HG02938 (cell line): ENCODE measurements at regions not wholly inside any gene's neighbourhood (a gene's known extent, or its start where the extent isn't known, plus 50 kb on each side); places are given as distances from the start of the nearest gene placed in this dataset.

Source experiments
- ATAC-seq: cut with Tn5 transposase; IDR thresholded peaks from one replicate; pipeline ENCODE4 v1.9.1; 2021; ENCODE audit warnings: mild to moderate bottlenecking, moderate library complexity; ENCODE audit not compliant: unreplicated experiment

DNA sequence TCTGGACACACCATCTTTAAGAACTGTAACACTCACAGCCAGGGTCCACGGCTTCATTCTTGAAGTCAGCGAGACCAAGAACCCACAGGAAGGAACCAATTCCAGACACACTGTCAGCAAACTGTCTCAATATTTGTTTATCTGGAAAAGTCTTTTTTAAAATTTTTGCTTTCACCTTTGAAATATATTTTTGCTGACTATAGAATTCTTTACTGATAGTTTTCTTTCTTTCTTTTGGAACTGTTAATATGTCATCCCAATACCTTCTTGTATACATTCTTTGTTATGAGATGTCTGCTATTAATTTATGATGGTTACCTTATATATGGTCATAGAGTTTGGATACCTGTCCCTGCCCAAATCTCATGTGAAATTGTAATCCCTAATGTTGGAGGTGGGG, 145.1 kb upstream of the IRX4 start:
- ATAC-seq = no peak

DNA sequence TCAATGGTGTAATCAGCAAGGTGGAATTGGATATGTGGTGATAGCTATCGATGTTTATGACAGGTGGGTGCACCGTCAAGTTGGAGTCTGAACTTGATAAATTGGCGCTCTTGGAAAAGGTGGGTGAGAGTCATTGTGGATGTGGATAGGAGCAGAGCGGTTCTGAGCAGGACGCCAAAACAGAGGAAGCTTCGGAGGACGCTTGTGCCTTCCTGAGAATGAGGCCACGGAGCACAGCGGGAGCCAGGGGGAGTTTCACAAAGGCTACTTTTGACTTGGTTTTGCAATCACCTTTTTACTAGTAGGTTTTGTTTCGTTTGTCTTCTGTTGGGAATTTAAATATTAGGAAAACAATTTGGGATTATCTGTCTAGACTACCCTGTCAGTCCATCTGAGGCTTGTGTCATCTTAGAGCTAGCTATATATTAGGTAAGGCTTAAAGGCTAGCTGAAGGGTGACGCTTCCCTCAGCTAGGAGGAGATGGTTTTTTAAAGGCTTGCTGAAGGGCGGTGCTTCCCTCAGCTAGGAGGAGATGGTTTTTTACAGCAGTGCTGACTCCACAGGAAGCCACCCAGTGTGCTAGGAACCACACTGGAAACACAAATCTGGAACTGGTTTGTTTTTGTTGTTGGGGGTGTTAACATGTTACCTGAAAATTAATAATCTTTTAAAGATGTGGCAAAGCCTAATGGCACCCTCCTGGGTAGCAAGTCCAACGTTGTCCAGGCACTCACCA, 142.4 kb upstream of the IRX4 start:
- ATAC-seq = no peak

DNA sequence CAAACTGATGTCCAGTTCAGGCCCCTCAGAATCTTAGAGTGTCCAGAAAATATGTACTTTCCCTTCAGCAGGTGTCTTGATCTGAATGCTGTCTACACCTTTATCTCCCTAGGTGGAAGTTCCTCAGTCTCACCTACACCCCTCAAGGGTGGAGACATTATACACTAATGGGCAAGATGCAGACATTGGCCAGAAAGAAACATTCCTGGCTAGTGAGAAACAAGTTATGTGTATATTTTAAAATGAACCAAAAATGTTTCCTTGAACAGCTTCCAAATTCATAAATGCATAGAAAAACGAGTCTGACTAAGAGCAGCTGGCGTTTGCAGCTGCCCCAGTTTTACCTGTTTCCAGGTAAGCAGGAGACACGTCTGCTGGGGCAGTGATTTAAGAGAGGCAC, 140.5 kb upstream of the IRX4 start:
- no peak for ATAC-seq

DNA sequence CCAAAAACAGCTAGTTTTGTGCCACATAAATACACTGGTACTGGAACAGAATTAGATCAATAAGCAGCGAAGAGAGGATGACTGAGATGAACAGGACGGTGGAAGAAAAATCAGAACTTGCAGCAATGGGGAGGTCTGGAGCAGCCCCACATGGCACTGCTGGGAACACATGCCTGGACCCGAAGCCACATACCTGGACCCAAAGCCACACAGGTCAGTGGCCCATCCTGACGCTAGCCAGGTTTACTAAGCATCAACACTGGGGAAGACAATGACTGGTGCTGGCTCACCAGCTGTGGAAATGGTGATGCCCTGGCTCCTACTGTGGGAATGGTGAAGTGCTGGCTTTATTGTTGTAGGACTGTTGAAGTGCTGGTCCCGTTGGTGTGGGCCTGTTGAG, 139.7 kb upstream of the IRX4 start:
- no peak for ATAC-seq

DNA sequence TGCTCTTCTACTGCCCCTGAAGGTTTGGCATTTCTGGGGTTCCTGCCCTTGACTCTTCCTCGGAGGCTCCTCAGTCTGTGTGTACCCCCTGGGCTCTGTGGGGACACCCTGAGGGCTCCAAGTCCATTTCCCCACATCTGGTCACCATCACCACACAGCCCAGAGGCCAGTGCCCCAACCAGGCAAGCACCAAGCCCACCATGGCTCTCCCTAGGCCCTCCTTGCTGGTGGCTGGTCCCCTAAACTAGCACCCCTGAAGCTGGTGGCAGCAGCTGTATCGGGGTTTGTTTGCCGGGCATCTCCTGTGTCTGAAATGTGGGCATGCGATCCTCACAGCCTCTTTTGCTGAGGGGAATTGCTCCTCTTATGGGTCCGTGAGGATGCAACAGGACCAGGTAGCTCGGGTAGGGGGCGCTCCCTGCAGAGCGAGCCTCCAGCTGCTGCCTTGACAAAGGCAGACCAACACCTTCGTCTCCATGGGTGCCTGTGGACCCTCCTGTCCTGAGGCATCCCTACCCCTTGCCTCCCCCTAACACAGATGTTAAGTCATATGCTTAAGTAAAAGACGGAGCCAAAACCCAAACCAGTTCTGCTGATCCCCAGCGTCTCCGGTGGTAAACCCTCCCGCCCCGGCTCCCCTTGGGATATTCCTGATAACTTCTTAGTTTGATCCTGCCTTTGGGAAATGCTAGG, 138.9 kb upstream of the IRX4 start:
- no peak for ATAC-seq

DNA sequence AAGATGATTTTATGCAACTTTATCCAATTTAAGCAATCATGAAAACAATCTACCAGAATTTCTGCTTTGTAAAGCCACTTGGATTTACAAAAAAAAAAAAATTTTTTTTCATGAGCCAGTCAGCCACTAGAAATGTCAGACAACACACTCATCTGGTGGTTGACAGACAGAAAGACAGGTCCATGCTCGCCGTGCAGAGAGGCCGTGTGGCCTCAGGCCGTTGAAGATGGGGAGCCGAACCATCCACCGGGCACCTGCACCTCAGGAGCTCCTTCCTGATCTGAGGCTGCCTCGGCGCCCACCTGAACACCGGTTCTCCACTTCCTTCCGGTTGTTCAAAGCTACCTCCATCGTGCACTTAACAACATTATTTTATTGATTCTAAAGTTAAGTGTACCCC, 138.0 kb upstream of the IRX4 start:
- ATAC-seq = no peak

DNA sequence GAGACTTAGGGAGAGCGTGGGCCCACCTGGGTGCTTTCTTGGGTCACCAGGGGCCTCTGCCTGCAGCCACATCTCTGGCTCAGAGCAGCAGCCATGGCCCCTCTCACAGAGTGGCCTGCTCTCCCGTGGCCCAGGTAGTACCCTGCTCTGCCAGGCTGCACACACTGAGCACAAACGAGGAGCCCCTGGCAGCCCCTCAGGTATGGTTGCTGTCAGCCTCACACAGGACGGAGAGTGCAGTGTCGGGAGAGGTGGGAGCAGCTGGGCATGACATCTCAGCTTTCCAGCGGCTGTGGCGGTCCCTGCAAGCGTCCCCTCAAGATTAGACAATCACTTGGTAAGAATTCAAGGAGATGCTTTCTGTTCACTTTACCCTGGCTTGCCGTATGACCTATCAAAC, 137.0 kb upstream of the IRX4 start:
- no peak for ATAC-seq

DNA sequence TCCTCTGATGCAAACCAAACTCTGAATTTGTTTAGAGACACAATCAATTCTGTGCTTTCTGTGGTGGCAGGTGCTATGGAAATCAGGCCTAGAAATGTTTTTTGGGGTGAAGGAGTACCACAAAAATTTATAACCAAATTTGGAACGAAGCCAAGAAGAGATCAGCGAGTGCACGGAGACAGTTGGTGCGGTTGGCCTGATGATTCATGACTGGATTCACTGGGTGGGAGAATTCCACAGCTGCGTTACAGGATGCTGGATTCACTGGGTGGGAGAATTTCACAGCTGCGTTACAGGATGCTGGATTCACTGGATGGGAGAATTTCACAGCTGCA, 135.6 kb upstream of the IRX4 start:
- ATAC-seq = no peak

DNA sequence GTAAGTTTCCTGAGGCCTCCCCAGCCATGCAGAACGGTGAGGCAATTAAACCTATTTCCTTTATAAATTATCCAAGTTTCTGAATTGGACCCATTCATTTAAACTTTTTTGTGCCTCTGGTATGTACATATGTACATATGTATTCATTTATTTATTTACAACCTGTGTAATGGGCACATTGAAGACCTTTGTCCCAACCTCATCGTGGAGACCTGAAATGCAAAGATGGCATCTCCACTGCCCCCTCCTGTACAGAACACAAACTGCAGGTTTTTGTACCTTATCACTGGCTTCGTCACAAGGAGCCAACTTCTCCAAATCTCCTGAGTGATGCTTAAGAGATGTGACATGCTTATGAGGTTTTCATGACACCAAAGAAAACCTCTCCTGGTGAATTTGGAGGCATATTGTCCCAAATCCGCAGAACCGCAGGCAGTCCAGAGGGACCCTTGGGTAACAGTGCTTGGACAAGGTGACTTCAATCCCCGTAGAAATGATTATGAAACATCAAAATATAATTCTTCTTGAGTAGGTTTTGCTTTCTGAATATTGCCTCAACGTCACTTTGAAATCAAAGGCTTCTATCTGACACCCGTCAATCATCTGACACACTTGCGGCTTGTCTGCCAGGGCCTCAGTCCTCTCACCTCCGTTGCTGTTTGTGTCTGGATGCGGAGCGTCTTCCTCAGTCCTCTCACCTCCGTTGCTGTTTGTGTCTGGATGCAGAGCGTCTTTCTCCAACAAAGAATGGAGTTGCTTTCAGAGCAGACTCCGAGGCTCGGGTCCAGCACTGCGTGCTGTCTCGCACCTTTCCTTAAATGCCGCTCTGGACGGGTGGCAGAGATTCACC, 135.0 kb upstream of the IRX4 start:
- ATAC-seq = no peak

DNA sequence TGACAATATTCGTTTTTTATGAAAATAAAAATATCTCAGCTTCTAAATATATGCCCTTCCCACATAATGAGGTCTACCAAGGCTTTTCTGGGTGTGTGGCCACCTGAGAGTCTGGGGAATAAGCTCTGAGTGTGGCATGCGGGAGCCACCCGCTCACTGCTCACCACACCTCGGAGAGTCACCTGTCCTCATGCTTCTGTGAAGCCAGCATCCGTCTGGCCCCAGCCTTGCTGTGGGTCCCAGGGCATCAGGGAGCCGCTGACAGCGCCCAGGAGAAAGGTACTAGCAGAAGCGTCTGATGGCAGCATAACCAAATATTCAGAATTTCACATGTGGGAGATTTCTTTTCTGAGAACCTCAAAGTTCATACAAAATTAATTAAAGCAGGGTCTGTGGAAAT, 133.2 kb upstream of the IRX4 start:
- no peak for ATAC-seq

DNA sequence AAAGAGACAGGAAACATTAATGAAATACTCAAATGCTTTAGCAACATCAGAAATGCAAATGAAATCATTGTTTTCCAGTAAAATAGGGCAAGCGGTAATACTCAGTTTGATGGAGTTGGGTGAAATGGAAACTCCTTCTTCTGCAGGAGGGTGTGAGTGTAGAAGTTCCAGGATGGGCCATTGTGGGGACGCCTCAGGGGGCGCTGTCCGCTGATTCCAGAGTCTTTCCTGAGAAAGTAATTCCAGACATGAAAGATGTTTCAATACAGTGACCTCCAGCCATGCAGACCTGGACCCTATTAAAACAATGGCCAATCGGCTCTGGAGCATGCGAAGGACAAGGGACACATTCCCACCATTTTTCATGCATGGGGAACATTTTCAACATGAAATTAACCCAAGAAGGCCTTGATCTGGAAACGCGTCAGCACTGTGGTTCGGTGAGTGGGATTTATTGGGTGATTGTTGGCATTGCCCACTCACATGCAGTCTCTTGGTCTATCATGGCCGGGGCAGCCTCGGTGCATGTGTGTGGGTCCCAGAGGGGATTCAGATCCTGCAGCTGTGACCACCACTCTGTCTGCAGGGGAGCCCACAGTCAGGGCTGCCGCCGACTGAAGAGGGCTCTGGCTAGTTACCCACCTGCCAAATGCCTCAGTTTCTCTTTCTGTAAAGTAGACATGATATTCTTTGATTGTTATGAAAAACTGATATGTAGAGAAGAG, 132.6 kb upstream of the IRX4 start:
- ATAC-seq = no peak

DNA sequence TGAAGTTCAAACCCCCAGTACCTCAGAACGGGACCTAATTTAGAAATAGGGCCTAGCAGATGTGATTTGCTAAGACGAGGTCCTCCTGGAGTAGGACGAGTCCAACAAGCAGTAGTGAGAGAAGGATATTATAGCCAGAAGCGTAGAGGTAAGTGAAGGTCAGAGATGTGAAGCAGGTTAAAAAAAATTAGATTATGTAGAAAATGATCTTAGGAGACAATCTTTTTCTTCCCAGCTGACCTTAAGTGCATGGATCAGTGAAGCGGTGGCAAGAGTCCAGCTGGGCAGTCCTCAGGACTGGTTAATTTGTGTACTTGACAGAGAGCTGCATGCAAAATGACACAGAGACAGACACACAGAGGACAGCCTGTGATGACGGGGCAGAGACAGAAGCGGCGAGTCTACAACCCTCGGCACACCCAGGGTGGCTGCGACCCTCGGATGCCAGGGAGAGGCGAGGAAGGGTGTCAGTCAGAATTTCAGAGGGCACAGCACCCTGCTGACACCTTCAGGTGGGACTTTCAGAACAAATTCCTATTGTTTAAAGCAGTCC, 131.4 kb upstream of the IRX4 start:
- ATAC-seq = no peak

DNA sequence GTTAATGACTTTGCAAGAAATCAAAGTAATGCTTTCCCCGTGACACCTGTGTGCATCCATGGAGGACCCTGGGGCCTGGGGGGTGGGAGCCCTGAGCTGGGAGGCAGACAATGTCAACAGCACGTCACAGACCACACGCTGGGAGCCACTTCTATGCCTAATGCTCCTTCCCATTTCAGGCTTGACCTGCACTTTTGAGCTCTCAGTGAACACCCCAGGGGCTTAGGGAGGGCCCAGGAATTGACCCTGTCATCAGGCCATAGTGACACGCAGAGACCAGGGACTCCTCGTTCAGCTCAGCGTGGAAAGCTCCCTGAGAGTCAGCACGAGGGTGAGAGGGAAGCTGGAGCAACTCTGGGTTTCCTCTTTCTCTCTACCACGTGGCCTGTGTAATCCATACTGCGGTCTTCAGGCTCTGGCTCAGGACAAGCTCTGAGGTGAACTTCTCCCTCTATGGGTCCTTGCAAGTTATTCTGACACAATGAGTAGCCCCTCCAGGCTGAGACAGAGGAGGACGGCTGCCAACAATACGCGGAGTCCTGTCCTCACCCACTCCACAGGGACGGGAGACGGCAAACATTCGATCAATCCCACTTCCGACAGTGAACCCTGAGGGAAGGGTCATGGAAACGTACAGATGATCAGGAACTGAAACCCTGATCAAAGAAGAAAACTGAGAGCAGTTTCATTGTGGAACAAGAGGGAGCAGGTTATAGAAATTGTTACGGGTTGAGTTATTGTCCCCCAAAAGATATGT, 130.8 kb upstream of the IRX4 start:
- ATAC-seq = no peak

DNA sequence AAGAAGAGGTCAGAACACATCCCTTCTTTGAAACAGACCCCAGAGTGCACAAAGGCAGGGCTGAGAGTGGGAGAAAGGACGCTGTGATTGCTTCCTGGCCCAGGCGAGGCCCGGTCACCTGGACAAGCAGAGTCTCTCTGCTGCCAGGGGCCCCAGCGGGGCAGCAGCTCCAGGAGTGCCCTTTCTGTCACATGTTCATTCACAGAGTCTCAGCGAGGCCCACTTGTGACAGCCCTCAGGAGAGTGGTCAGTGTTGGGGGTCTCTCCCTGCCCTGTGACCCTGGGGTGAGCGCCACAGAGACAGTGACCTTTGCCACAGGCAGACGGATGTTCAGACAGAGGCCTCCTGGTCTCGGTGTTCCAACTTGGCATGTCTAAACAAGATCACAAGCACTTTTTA, 130.2 kb upstream of the IRX4 start:
- no peak for ATAC-seq

DNA sequence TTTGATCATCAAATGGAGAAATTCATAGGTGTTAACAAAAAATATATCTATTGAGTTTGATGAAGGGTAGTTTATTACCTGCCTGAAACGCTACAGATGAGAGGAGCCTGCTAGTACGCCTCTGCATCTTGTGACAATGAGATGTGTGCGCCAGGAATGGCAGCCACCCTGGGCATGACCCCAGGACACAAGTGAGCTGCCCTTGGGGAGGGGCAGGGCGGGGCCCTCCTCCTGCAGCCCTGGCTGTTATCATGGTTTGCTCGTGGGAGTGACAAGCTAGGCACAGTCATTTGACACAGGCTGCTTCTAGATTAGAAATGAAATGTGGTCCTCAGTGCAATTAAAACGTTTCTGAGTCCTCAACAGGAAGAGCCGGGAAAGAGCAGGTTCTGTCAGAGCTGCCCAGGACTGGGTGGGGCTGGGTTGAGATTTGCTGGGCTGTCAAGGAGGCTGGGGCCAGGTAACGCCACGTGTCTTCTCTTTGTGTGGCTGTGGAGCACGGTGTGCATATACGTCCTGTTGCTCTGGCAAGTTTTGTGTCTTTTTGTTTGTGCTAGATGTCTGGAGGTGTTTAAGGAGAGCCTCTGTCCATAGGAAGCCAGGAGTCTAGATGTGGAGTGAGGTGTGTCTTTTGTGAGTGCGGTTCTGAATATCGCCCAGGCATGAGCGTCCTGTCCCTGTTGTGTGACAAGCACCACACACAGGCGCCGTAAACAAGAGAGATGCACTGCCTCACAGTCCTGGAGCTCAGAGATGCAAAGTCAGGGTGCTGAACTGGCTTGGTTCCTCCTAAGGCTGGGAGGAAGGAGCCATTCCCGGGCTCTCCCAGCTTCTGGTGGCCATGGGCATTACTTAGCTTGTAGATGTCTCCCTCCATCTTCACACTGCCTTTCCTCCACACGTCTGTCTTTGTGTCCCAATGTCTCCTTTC, 129.0 kb upstream of the IRX4 start:
- no peak for ATAC-seq

DNA sequence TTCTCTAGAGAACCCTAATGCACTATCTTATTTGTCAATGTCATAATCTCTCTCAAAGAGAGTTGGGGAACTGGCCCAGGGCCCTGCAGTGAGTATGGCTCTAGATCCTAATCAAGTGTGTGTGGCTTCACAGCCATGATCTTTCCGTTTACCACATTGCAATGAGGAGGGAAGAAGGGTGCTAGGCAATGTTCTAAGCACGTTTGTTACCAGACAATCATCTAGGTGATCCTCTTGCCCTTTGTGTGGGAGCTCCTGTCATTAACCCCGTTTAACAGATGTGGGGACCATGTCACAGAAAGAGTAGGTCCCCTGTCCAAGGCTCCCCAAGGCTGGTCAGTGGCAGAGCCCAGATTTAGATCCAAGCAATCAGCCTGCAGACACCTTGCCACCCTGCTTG, 128.2 kb upstream of the IRX4 start:
- no peak for ATAC-seq

DNA sequence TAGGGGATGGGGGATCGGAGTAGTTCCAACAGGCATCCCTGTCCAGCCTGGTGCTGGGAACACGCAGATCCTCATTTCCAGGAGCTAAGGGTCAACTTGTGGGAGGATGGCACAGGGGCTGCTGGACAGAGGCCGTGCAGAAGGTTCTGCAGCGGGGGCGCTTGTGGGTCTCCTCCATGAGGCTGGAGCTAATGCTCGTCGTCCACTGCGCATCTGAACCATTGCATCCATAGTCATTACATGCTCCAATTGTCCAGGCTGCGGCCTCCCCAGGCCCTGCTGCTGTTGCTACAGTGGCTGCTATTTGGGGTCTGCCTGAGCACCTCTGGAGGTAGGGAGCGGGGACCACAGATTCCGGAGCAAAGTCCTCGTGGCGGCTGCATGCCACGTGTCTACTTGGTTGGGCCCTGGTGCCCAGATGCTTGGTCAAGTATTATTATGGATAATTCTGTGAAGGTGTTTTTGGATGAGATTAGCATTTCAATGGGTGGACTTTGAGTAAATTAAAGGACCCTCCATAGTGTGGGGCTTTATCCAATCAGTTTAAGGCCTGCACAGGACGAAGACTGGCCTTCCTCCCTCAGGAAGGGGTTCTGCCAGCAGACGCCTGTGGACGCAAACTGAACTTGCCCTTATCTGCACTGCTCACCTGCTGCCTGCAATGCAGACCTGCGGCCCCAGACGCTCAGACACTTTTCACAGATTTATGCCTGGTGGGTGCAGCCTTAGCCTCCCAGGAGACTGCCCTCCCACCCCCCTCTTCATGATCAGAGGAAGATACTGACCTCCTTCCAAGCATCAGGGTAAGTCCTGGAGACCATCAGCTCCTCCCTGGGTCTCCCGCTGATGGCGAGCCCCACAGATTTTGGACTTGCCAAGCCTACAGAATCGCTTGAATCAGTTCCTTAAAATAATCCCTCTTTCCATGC, 127.5 kb upstream of the IRX4 start:
- no peak for ATAC-seq
